ENCODE measurements at regions not wholly inside any gene's neighbourhood (a gene's known extent, or its start where the extent isn't known, plus 50 kb on each side); places are given as distances from the start of the nearest gene placed in this dataset.

DNA sequence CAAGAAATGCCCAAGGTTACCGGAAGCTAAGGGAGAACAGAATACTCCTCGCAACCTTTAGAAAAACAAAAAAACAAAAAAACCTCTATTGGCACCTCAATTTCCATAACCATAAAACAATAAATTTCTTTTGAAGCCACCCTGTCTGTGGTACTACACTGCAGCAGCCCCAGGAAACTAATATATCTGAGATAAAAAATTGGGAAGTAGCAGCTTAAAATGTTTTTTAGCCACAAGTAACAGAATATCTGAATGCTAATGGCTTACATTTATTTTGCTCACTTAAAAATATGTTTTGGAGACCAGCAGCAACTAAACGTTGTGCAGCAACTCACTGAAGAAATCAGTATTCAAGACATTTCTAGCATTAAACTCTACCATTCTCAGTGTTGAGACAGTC is 969.6 kb downstream of the DNAH5 start:
- TF ChIP-seq EZH2 (IDR thresholded peaks at IDR 0.05; ENCODE audit: borderline replicate concordance, low read depth, low read length, severe bottlenecking) = no peak
- TF ChIP-seq, protein P1, sequence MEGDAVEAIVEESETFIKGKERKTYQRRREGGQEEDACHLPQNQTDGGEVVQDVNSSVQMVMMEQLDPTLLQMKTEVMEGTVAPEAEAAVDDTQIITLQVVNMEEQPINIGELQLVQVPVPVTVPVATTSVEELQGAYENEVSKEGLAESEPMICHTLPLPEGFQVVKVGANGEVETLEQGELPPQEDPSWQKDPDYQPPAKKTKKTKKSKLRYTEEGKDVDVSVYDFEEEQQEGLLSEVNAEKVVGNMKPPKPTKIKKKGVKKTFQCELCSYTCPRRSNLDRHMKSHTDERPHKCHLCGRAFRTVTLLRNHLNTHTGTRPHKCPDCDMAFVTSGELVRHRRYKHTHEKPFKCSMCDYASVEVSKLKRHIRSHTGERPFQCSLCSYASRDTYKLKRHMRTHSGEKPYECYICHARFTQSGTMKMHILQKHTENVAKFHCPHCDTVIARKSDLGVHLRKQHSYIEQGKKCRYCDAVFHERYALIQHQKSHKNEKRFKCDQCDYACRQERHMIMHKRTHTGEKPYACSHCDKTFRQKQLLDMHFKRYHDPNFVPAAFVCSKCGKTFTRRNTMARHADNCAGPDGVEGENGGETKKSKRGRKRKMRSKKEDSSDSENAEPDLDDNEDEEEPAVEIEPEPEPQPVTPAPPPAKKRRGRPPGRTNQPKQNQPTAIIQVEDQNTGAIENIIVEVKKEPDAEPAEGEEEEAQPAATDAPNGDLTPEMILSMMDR (IDR thresholded peaks at IDR 0.05; ENCODE audit: borderline replicate concordance, extremely low read depth, low read length, poor library complexity, severe bottlenecking) = no peak
- no peaks in the 10 kb centered on the region for H3K36me3 ChIP-seq (ENCODE audit: insufficient read depth, low read length)
- no peak for ATAC-seq (ENCODE audit: insufficient read depth, low read depth)
- H3K4me3 ChIP-seq (ENCODE audit: low read depth in 1 of 2, low read length in 2 of 2) = no peak overlapping the region
- no peak overlapping the region for H3K9ac ChIP-seq (ENCODE audit: low read depth, low read length)
- H3K27me3 ChIP-seq (ENCODE audit: insufficient read depth, low read length, poor library complexity) = no peaks in the 10 kb centered on the region
- H3K27ac ChIP-seq (ENCODE audit: low read length) = no peak overlapping the region
- H4K20me1 ChIP-seq (ENCODE audit: insufficient read depth, low read length) = no peaks in the 10 kb centered on the region
- no peak overlapping the region for H3K4me2 ChIP-seq (ENCODE audit: insufficient read depth, low read length)
- no peak overlapping the region for H2AFZ ChIP-seq (ENCODE audit: low read depth, low read length)
- no peaks in the 10 kb centered on the region for H3K9me3 ChIP-seq (ENCODE audit: insufficient read depth, low read length, severe bottlenecking)
- no peak for DNase-seq
- no peaks in the 10 kb centered on the region for H3K4me1 ChIP-seq (ENCODE audit: insufficient read depth, low read length)
- H3K79me2 ChIP-seq (ENCODE audit: insufficient read depth, low read length) = no peaks in the 10 kb centered on the region

DNA sequence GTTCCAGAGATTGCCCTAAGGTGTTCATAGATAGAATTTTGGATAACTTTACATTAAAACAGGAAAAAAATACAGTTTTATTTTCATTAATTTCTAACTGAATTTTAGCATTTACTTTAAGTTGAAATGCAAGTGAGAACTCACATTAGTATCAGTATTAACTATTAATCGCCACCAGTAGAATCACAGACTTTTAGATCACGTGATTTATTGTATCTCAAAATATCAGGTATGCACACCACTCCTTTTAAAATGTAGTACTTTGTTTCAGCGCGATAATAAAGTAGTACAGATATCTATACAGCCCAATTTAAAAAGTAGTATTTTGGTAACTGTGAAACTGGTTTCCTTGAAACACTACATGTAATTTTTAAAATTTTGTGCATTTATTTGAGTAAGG is 978.7 kb downstream of the DNAH5 start:
- no peak for ATAC-seq (ENCODE audit: insufficient read depth, low read depth)
- H2AFZ ChIP-seq (ENCODE audit: low read depth, low read length) = no peak overlapping the region
- no peak for DNase-seq
- no peaks in the 10 kb centered on the region for H3K79me2 ChIP-seq (ENCODE audit: insufficient read depth, low read length)
- no peaks in the 10 kb centered on the region for H4K20me1 ChIP-seq (ENCODE audit: insufficient read depth, low read length)
- TF ChIP-seq EZH2 (IDR thresholded peaks at IDR 0.05; ENCODE audit: borderline replicate concordance, low read depth, low read length, severe bottlenecking) = no peak
- TF ChIP-seq, protein P1 (IDR thresholded peaks at IDR 0.05; ENCODE audit: borderline replicate concordance, extremely low read depth, low read length, poor library complexity, severe bottlenecking) = no peak
- H3K27ac ChIP-seq (ENCODE audit: low read length) = no peak overlapping the region
- no peaks in the 10 kb centered on the region for H3K36me3 ChIP-seq (ENCODE audit: insufficient read depth, low read length)
- no peaks in the 10 kb centered on the region for H3K9me3 ChIP-seq (ENCODE audit: insufficient read depth, low read length, severe bottlenecking)
- no peak overlapping the region for H3K9ac ChIP-seq (ENCODE audit: low read depth, low read length)
- H3K4me2 ChIP-seq (ENCODE audit: insufficient read depth, low read length) = no peak overlapping the region
- H3K4me1 ChIP-seq (ENCODE audit: insufficient read depth, low read length) = no peaks in the 10 kb centered on the region
- no peaks in the 10 kb centered on the region for H3K27me3 ChIP-seq (ENCODE audit: insufficient read depth, low read length, poor library complexity)
- no peak overlapping the region for H3K4me3 ChIP-seq (ENCODE audit: low read depth in 1 of 2, low read length in 2 of 2)

DNA sequence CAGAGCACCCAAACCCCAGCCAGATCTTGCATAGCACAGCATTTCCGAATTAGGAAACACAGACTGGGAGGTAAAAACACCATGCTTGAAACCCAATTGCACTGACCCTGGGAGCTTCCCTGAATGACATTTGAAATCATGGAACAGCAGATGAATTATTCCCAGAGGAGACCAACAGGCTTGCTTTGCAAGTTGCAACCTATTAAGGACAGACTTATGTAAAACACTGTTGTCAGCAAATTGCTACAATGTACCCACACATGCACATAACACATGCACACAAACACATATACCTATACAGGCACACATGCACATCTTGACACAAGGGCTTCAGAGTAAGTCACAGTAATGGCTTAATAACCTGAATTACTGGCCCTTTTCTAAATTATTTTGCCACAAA is 984.8 kb downstream of the DNAH5 start:
- Histone ChIP-seq H3K27me3 (ENCODE audit: insufficient read depth, low read length, poor library complexity) (no peaks in the 10 kb centered on the region), H3K4me1 (ENCODE audit: insufficient read depth, low read length) (no peaks in the 10 kb centered on the region)
- ATAC-seq (ENCODE audit: insufficient read depth, low read depth) = no peak

More for the DNA sequence above, 984.8 kb downstream of the DNAH5 start:
- H3K9me3 ChIP-seq (ENCODE audit: insufficient read depth, low read length, severe bottlenecking) = no peaks in the 10 kb centered on the region
- H3K9ac ChIP-seq (ENCODE audit: low read depth, low read length) = no peak overlapping the region
- H3K4me3 ChIP-seq (ENCODE audit: low read depth in 1 of 2, low read length in 2 of 2) = no peak overlapping the region
- no peak overlapping the region for H3K4me2 ChIP-seq (ENCODE audit: insufficient read depth, low read length)
- no peak for DNase-seq
- no peaks in the 10 kb centered on the region for H3K79me2 ChIP-seq (ENCODE audit: insufficient read depth, low read length)
- TF ChIP-seq, protein P1 (IDR thresholded peaks at IDR 0.05; ENCODE audit: borderline replicate concordance, extremely low read depth, low read length, poor library complexity, severe bottlenecking) = no peak
- no peak for TF ChIP-seq EZH2 (IDR thresholded peaks at IDR 0.05; ENCODE audit: borderline replicate concordance, low read depth, low read length, severe bottlenecking)
- H3K27ac ChIP-seq (ENCODE audit: low read length) = no peak overlapping the region
- no peaks in the 10 kb centered on the region for H4K20me1 ChIP-seq (ENCODE audit: insufficient read depth, low read length)
- no peak overlapping the region for H2AFZ ChIP-seq (ENCODE audit: low read depth, low read length)
- H3K36me3 ChIP-seq (ENCODE audit: insufficient read depth, low read length) = no peaks in the 10 kb centered on the region
